Stimulated activated naive CD4-positive, alpha-beta T cell treated with Interleukin-2 at 50 U/mL for 16 hours (primary cell): ENCODE measurements at regions not wholly inside any gene's neighbourhood (a gene's known extent, or its start where the extent isn't known, plus 50 kb on each side); places are given as distances from the start of the nearest gene placed in this dataset.

ENCODE experiments used
- DNase-seq: peaks from one replicate; lab custom pipeline; 2025; lab: John Stamatoyannopoulos, UW

GRCh38 chr3:176932433-176932832 is 264.8 kb downstream of the TBL1XR1 start:
- no peak for DNase-seq

GRCh38 chr3:176931991-176932390 is 265.3 kb downstream of the TBL1XR1 start:
- no peak for DNase-seq

GRCh38 chr3:176930942-176931341 is 266.3 kb downstream of the TBL1XR1 start:
- DNase-seq: no peak

- DNase-seq: no peak
These were observed 268.7 kb downstream of the TBL1XR1 start for GRCh38 chr3:176928582-176928931.

GRCh38 chr3:176927706-176928581 is 269.3 kb downstream of the TBL1XR1 start:
- no peak for DNase-seq

- no peak for DNase-seq
These were observed 270.0 kb downstream of the TBL1XR1 start for GRCh38 chr3:176927280-176927679.

GRCh38 chr3:176926688-176927087 is 270.6 kb downstream of the TBL1XR1 start:
- no peak for DNase-seq

- no peak for DNase-seq
These were observed 271.2 kb downstream of the TBL1XR1 start for GRCh38 chr3:176926034-176926433.

GRCh38 chr3:176920766-176921160 is 276.5 kb downstream of the TBL1XR1 start:
- no peak for DNase-seq

GRCh38 chr3:176919836-176920765 is 277.2 kb downstream of the TBL1XR1 start:
- no peak for DNase-seq

- no peak for DNase-seq
These were observed 280.5 kb downstream of the TBL1XR1 start for GRCh38 chr3:176916777-176917176.

- no peak for DNase-seq
These were observed 282.5 kb downstream of the TBL1XR1 start for GRCh38 chr3:176914764-176915163.

- DNase-seq: no peak
These were observed 285.7 kb downstream of the TBL1XR1 start for GRCh38 chr3:176911579-176911978.

- DNase-seq: no peak
These were observed 288.2 kb downstream of the TBL1XR1 start for GRCh38 chr3:176909044-176909443.

GRCh38 chr3:176906046-176906905 is 291.0 kb downstream of the TBL1XR1 start:
- DNase-seq: no peak

GRCh38 chr3:176905331-176905730 is 292.0 kb downstream of the TBL1XR1 start:
- DNase-seq: no peak

GRCh38 chr3:176904506-176904905 is 292.8 kb downstream of the TBL1XR1 start:
- no peak for DNase-seq

GRCh38 chr3:176896640-176897039 is 300.6 kb downstream of the TBL1XR1 start:
- no peak for DNase-seq

GRCh38 chr3:176896165-176896564 is 301.1 kb downstream of the TBL1XR1 start:
- no peak for DNase-seq

- no peak for DNase-seq
These were observed 317.6 kb downstream of the TBL1XR1 start for GRCh38 chr3:176879710-176880109.

- no peak for DNase-seq
These were observed 324.0 kb downstream of the TBL1XR1 start for GRCh38 chr3:176873261-176873660.

- peak; percentile 17 for DNase-seq
These were observed 324.5 kb downstream of the TBL1XR1 start for GRCh38 chr3:176872771-176873209.
